Caco-2 (cell line): ENCODE measurements at regions not wholly inside any gene's neighbourhood (a gene's known extent, or its start where the extent isn't known, plus 50 kb on each side); places are given as distances from the start of the nearest gene placed in this dataset.

Source experiments
- BruUV-seq: library from RNA; stranded (reverse); fragments of 400-500 nt; replicated peaks from 2 replicates; lab custom pipeline; 2021; lab: Mats Ljungman, UMichigan
- CTCF ChIA-PET: fragments of 300-600 bp; sonication (Branson Sonifier 250); formaldehyde crosslinking; loops from one replicate; lab custom pipeline; 2022; ENCODE audit warnings: antibody characterized with exemption; lab: Charles Lee
- POLR2A ChIA-PET: fragments of 300-600 bp; sonication (Branson Sonifier 250); formaldehyde crosslinking; loops from one replicate; lab custom pipeline; 2022; ENCODE audit warnings: antibody characterized with exemption; lab: Charles Lee
- DNase-seq, 2 experiments: peaks; one replicate each; pipeline versions ENCODE4 v3.0.0 to v3.0.0-alpha.2; 2020 to 2022
- H3K27me3 ChIP-seq: replicated peaks from 2 replicates; pipeline ENCODE4 v1.6.0; 2011; ENCODE audit warnings: low read length; ENCODE audit not compliant: control insufficient read depth, insufficient read depth
- H3K36me3 ChIP-seq: 2 replicates; pipeline ENCODE4 v1.5.1; 2011; ENCODE audit warnings: low read length; ENCODE audit not compliant: control insufficient read depth, insufficient read depth
- H3K4me1 ChIP-seq: fragments of 250-450 bp; sonication (Bioruptor Pico); 2 replicates; pipeline ENCODE4 v1.5.1; 2020; ENCODE audit warnings: mild to moderate bottlenecking
- H3K4me3 ChIP-seq: 2 replicates; pipeline ENCODE4 v1.5.1; 2011; ENCODE audit warnings: low read depth, mild to moderate bottlenecking, control low read depth, low read length
- H3K9me3 ChIP-seq: fragments of 250-450 bp; sonication (Bioruptor Pico); 2 replicates; pipeline ENCODE4 v1.5.1; 2020; ENCODE audit warnings: mild to moderate bottlenecking, moderate library complexity
- H3K27ac Mint-ChIP-seq: one replicate; pipeline ENCODE4 v1.8.0; 2022; ENCODE audit warnings: mixed read lengths; ENCODE audit not compliant: unreplicated experiment
- H3K27me3 Mint-ChIP-seq: one replicate; pipeline ENCODE4 v1.8.0; 2022; ENCODE audit warnings: mixed read lengths; ENCODE audit not compliant: insufficient read depth, unreplicated experiment
- H3K36me3 Mint-ChIP-seq: one replicate; pipeline ENCODE4 v1.8.0; 2022; ENCODE audit warnings: mild to moderate bottlenecking, mixed read lengths; ENCODE audit not compliant: insufficient read depth, unreplicated experiment
- H3K4me1 Mint-ChIP-seq: one replicate; pipeline ENCODE4 v1.8.0; 2022; ENCODE audit warnings: low read depth, mixed read lengths; ENCODE audit not compliant: unreplicated experiment
- H3K4me3 Mint-ChIP-seq: one replicate; pipeline ENCODE4 v1.8.0; 2022; ENCODE audit warnings: mild to moderate bottlenecking, moderate library complexity, mixed read lengths; ENCODE audit not compliant: unreplicated experiment
- H3K9me3 Mint-ChIP-seq: one replicate; pipeline ENCODE4 v1.8.0; 2022; ENCODE audit warnings: mixed read lengths; ENCODE audit not compliant: unreplicated experiment
- intact Hi-C: fragments of 100-400 bp; cut with micrococcal nuclease; formaldehyde crosslinking; loops from one replicate; pipeline ENCODE4 v1.10.0; 2022; ENCODE audit not compliant: unreplicated experiment
- TF ChIP-seq, protein P1 (sequence below), 2 experiments: fragments of 200-600 bp in 1 of 2; IDR thresholded peaks; 1 replicate in 1 of 2; 2 replicates in 1 of 2; pipeline versions ENCODE4 v1.5.1 to v1.8.0; 2011 to 2022; ENCODE audit warnings: antibody characterized with exemption in 1 of 2, control low read depth in 1 of 2, inconsistent platforms in 1 of 2, low read depth in 1 of 2, low read length in 1 of 2, mild to moderate bottlenecking in 1 of 2, moderate library complexity in 1 of 2; ENCODE audit not compliant: insufficient read depth in 1 of 2, severe bottlenecking in 1 of 2, unreplicated experiment in 1 of 2

DNA sequence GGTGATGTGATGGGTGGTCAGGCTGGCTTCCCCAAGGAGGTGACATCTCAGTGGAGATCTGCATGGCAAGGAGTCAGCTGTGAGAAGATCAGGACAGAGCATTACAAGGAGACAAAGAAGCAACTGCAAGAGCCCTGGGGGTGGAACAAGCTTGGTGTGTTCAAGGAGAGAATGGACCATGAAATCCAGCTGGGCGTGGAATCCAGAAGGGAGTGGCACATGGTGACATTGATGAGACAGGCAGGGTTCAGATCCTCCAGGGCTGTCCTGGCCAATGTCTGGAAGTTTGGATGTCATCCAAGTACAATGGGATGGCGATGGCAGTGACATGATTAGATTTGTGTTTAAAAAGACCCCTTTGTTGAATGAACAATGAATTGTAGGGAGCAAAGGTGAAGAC is 175.6 kb downstream of the MACROH2A1 start:
- CTCF ChIA-PET, result no interaction called here
- no peak overlapping the region for H3K4me3 Mint-ChIP-seq
- no peaks in the 10 kb centered on the region for H3K36me3 Mint-ChIP-seq
- POLR2A ChIA-PET, result no interaction called here
- Histone ChIP-seq H3K4me1 (no peaks in the 10 kb centered on the region), H3K4me3 (no peak overlapping the region), H3K9me3 (peaks cover 4% of the 10 kb centered on the region; the same call in 1 of the 2 replicates), H3K36me3 (no peaks in the 10 kb centered on the region), H3K27me3 (no peaks in the 10 kb centered on the region)
- TF ChIP-seq, protein P1, sequence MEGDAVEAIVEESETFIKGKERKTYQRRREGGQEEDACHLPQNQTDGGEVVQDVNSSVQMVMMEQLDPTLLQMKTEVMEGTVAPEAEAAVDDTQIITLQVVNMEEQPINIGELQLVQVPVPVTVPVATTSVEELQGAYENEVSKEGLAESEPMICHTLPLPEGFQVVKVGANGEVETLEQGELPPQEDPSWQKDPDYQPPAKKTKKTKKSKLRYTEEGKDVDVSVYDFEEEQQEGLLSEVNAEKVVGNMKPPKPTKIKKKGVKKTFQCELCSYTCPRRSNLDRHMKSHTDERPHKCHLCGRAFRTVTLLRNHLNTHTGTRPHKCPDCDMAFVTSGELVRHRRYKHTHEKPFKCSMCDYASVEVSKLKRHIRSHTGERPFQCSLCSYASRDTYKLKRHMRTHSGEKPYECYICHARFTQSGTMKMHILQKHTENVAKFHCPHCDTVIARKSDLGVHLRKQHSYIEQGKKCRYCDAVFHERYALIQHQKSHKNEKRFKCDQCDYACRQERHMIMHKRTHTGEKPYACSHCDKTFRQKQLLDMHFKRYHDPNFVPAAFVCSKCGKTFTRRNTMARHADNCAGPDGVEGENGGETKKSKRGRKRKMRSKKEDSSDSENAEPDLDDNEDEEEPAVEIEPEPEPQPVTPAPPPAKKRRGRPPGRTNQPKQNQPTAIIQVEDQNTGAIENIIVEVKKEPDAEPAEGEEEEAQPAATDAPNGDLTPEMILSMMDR (IDR thresholded peaks at IDR 0.05; ENCODE audit: insufficient read depth in 1 of 2, low read depth in 1 of 2, low read length in 1 of 2, severe bottlenecking in 1 of 2, unreplicated experiment in 1 of 2), result no peak
- BruUV-seq, result no TSS peak
- no peaks in the 10 kb centered on the region for H3K4me1 Mint-ChIP-seq
- DNase-seq, result peak in 1 of 2 experiments; percentile 17
- intact Hi-C loops, result no loop called here
- no peak overlapping the region for H3K27ac Mint-ChIP-seq
- H3K27me3 Mint-ChIP-seq, result no peaks in the 10 kb centered on the region
- no peaks in the 10 kb centered on the region for H3K9me3 Mint-ChIP-seq

DNA sequence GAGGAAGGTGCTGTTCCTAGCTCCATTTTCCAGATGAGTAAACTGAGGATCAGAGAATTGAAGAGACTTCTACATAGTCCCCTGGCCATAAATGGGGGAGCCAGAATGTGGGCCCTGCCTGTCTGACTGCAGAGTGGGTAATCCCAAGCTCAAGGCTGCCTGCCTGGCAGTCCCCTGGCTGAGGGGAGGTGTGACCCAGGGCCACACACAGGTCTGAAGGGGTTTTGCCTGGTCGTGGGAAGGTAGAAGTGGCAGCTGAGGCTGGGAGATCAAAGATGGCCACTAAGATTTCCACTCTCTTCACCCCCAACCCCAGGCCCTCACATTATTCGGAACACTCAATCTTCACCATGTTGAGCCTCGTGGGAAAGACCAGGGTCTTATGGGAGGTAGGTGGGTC is 176.3 kb downstream of the MACROH2A1 start:
- no peak overlapping the region for H3K4me3 Mint-ChIP-seq
- no peak overlapping the region for H3K4me3 ChIP-seq
- ChIA-PET POLR2A (no interaction called here), CTCF (no interaction called here)
- intact Hi-C loops, result no loop called here
- H3K27me3 Mint-ChIP-seq, result no peaks in the 10 kb centered on the region
- no peaks in the 10 kb centered on the region for H3K4me1 Mint-ChIP-seq
- DNase-seq, result peak in 1 of 2 experiments; percentile 13
- TF ChIP-seq, protein P1 (IDR thresholded peaks at IDR 0.05; ENCODE audit: insufficient read depth in 1 of 2, low read depth in 1 of 2, low read length in 1 of 2, severe bottlenecking in 1 of 2, unreplicated experiment in 1 of 2), result no peak
- no peaks in the 10 kb centered on the region for H3K36me3 ChIP-seq
- H3K27me3 ChIP-seq, result no peaks in the 10 kb centered on the region
- H3K36me3 Mint-ChIP-seq, result no peaks in the 10 kb centered on the region
- H3K4me1 ChIP-seq, result no peaks in the 10 kb centered on the region
- H3K9me3 ChIP-seq, result no peaks in the 10 kb centered on the region
- no peak overlapping the region for H3K27ac Mint-ChIP-seq
- no TSS peak for BruUV-seq
- no peaks in the 10 kb centered on the region for H3K9me3 Mint-ChIP-seq

DNA sequence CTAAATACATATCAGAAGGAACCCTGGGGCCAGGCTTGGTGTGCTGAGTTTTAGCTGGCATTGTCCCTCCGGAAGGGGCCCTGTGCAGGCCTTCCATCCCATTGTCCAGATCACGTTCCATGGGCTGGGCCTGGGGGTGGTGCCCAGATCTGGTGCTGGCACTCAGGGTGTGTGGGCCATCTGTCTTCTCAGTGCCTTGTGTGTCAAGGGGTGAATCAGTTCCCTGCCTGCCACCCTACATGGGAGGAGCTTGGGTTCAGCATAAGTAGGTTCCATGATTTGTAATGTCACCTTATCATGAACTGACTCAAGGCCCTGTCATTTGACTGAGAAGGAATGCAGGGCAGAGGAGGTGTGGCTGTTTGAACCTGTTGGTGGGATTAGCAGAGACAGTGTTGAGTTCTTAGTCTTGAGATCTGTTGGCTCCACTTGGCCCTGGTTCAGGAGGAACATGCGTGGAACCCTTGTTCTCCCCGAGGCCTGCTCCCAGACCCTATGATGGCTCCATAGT is 176.8 kb downstream of the MACROH2A1 start:
- DNase-seq, result peak in 1 of 2 experiments; percentile 27
- CTCF ChIA-PET, result no interaction called here

More for the DNA sequence above, 176.8 kb downstream of the MACROH2A1 start:
- Mint-ChIP-seq H3K4me1 (no peaks in the 10 kb centered on the region), H3K27ac (no peak overlapping the region), H3K9me3 (no peaks in the 10 kb centered on the region), H3K36me3 (no peaks in the 10 kb centered on the region), H3K4me3 (no peak overlapping the region), H3K27me3 (no peaks in the 10 kb centered on the region)
- Histone ChIP-seq H3K4me1 (no peaks in the 10 kb centered on the region), H3K9me3 (no peaks in the 10 kb centered on the region), H3K36me3 (no peaks in the 10 kb centered on the region), H3K27me3 (no peaks in the 10 kb centered on the region), H3K4me3 (no peak overlapping the region)
- intact Hi-C loops, result no loop called here
- POLR2A ChIA-PET, result no interaction called here
- TF ChIP-seq, protein P1 (IDR thresholded peaks at IDR 0.05; ENCODE audit: insufficient read depth in 1 of 2, low read depth in 1 of 2, low read length in 1 of 2, severe bottlenecking in 1 of 2, unreplicated experiment in 1 of 2), result no peak
- no TSS peak for BruUV-seq
